Activated T-cell treated with anti-CD3 and anti-CD28 coated beads, Interleukin-2, amount 50 U/mL, for 1 hour (primary cell): ENCODE measurements at regions not wholly inside any gene's neighbourhood (a gene's known extent, or its start where the extent isn't known, plus 50 kb on each side); places are given as distances from the start of the nearest gene placed in this dataset.

ENCODE experiments used
- DNase-seq: peaks from one replicate; pipeline ENCODE4 v3.0.0-alpha.2; 2020

GRCh38 chr5:176711883-176712282, 64.6 kb downstream of the TSPAN17 start:
- no peak for DNase-seq

GRCh38 chr5:176712546-176713304, 65.4 kb downstream of the TSPAN17 start:
- DNase-seq, result no peak

GRCh38 chr5:176713409-176713808, 66.1 kb downstream of the TSPAN17 start:
- DNase-seq, result no peak

DNA sequence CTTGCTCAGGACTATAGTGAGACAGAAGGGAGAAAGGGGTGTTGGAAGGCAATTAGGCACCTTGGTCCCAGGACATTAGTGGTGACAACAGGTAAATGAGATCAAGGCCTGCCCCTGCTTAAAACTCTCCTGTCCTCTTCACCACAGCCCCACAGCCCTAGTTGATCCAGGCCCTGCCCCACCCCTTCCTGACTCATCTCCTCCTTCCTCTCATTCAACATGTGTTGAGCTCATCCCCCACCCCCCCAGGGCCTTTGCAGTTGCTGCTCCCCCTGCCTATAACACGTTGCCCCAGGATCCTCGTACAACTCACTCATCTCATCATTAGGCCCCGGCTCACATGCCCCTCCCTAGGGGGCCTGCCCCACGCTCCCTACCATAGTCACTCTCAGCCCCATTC, 66.8 kb downstream of the TSPAN17 start:
- DNase-seq, result no peak

DNA sequence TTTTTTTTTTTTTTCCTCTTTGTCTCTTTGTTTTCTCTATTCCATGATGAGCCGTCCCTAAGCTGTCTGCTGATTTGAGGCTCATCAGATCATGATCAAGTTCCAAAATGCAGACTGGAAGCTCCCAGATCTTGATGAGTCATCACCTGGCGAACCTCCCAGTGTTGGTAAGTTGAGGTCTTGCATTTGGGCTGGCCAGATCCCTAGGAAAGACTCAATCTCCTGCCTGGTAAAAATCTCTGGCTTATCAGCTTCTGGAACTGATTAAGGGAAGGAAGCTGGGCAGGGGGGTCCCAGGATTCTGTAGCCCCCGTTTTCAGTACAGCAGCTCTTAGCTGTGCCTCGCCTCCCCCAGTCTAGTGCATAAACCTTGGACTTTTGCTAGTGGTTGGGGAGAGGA, 69.0 kb downstream of the TSPAN17 start:
- DNase-seq, result no peak

- no peak for DNase-seq
Measured at GRCh38 chr5:176719113-176719739, 71.9 kb downstream of the TSPAN17 start.

- no peak for DNase-seq
Measured at GRCh38 chr5:176721509-176721908, 74.2 kb downstream of the TSPAN17 start.

DNA sequence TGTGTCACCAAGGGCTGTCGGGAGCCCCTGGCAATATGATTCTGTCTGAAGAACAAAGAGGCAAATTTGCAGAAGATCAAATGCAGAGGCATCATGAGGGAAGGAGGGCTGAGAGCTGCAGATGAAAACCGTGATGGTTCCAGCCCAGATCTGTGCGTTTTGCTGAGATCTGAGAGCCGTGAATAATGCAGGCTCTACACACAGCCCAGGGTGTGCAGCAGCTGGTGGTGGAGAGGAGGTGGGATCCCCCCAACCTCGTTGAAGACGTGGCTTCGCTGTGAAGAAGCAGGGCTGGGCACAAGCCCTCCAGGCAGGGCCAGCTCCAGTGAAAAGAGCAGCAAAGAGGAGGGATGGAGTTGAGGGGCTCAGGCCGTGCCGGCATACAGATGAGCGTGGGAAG, 75.5 kb downstream of the TSPAN17 start:
- no peak for DNase-seq

DNA sequence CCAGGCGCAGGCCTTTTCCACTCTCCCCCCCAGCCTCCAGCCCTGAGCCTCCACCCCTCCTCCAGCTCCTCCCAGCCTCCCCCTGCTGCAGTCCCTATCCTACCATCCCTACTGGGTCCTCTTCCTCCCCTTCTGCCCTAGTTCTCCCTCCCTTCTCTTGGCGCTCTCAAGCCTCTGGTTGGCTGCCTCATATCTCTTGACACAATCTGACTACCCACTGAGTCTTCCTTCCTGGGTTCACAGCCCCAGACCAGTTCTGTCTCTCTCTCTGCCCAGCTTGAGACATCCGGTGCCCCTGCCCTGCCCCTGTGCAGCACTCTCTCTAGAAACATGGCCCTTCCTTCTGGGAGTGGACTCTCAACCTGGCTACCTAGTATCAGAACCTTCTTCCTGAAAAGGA, 76.2 kb downstream of the TSPAN17 start:
- DNase-seq, result no peak

GRCh38 chr5:176724472-176724871, 77.2 kb downstream of the TSPAN17 start:
- DNase-seq, result no peak

DNA sequence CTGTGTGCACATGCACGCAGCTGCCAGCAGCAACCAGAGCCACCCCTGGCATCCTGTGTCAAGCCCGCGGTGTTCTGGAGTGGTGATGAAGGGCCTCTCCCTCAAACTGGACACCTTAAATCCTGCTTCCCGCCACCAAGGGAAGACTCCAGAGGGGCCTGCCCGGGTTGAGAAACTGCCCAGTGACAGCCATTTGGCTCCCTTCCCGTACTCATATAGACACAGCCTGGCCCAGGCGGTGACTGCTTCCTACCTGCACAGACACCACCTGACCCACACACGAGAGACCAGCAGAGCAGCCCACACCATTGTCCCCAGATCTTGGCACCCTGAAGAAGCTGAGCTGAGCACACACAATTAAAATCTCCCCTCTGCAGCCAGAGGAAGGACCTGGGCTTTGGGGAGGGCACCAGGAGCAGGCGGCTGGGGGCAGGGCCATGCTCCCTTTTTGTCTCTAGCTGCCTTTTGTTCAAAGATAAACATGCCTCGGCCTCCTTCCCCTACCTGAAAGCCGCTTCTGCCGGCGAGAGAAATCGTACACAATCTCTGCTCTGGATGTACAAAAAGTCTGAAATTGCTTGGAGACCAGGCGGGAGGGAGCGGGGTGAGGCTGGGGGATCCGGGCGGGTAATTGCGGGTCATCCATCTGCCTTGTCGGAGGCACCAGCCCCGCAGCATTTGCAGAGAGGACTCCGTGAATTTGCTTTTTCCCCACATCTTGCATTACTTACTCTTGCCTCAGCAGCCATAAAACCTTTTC, 78.4 kb downstream of the TSPAN17 start:
- DNase-seq, result no peak

- no peak for DNase-seq
Measured at GRCh38 chr5:176726746-176727527, 79.7 kb downstream of the TSPAN17 start.

GRCh38 chr5:176727528-176727900, 80.2 kb downstream of the TSPAN17 start:
- DNase-seq, result no peak

GRCh38 chr5:176727983-176728675, 80.8 kb downstream of the TSPAN17 start:
- DNase-seq, result no peak

DNA sequence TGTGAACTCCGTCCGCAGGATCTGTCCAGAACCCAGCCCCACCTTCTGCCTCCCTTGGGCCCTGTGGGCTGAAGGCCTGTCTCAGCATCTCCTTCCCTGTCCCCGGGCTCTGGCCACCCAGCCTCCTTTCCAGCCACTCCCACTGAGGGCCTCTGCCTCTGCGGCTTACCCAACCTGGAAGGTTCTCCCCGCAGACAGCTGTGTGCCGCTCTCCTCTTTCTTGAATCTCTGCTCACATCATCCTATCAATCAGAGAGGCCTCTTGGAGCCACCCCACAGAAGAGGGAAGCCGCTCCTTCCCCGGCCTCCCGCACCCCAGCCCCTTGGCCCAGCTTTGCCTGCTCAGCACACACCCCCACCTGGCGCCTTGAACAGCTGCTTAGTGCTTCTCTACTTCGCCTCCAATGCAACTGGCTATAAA, 81.5 kb upstream of the UNC5A start:
- DNase-seq, result no peak

DNA sequence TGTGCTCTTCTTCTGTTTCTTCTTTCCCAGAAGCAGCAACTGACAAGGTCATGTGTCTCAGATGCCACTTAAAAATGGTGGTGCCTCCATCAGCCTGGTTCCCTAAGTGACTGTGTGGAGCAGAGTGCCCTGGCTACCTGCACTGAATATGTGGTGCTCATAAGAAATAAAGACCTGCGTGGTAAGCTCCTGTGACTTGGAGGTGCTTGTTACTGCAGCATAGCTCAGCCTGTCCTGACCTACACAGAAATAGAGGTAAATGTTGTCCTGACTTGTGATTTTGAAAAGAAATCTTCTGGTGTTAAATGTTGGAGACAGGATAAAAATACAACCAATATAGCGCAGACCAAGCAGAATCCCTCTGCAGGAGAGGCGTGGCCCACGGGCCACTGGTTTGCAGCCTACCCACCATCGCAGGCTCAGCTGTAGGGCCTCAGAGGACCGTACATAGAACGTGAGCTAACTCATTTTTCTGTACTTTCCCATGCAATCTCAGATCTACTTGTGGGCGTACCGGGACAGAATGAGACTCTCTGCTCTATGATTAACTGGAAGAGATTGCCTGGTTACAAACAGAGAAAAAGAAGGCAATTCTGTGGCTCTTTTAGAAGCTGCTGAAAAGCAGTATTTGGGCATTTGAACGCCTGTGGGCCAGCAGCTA, 79.4 kb upstream of the UNC5A start:
- DNase-seq, result no peak

DNA sequence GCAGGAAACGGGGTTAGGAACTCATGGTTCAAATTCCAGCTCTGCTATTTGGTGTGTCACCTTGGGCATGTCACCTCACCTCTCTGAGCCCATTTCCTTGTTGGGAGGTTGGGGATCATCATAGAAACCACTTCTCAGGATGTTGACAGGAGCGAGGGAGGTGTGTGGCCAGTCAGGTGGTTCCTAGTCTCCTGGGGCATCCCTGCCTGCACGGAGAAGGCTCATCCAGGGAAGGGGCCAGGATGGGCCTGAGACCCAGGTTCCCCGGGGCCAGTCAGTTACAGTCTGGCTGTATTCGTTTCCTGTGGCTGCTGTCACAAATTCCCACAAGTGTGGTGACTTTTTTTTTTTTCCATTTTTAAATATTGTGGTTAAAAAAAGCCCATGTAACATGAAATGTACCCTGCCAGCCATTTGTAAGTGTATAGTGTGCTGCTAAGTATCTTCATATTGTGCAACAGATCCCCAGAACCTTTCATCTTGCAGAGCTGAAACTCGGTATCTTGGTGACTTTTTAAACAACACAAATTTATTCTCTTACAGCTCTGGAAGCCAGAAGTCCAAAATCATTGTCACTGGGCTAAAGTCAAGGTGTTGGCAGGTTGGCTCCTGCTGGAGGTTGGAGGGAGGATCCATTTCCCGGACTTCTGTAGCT, 78.7 kb upstream of the UNC5A start:
- DNase-seq, result no peak

DNA sequence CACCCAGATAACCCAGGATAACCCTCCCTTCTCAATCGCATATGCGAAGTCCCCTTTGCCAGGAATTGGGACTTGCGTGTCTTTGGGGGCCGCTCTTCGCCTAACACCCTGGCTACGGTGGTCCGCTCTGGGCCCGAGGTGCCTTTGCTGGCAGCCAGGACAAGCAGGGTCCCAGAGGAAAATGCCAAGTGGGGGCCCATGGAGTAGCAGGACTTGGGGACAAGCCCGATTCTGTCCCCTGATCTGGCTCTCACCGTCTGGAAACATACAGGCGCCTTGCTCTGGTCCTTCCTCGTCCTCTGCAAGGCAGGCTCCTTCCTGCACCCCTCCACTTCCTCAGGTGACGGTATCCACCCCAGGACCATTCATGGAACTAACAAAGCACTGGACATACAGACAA, 78.1 kb upstream of the UNC5A start:
- DNase-seq, result peak; percentile 3

- DNase-seq, result peak; percentile 10
Measured at GRCh38 chr5:176732736-176733405, 77.5 kb upstream of the UNC5A start.

GRCh38 chr5:176733406-176734262, 76.7 kb upstream of the UNC5A start:
- peak; percentile 1 for DNase-seq
